Rectal smooth muscle tissue (tissue), 1 donor: ENCODE measurements at regions not wholly inside any gene's neighbourhood (a gene's known extent, or its start where the extent isn't known, plus 50 kb on each side); places are given as distances from the start of the nearest gene placed in this dataset.

Experiments
- H3K27ac ChIP-seq: one replicate; pipeline ENCODE4 v1.7.0; 2013; ENCODE audit warnings: low read depth, low read length, inconsistent platforms
- H3K27me3 ChIP-seq: one replicate; pipeline ENCODE4 v1.7.0; 2013; ENCODE audit warnings: low read length; ENCODE audit not compliant: control insufficient read depth, insufficient read depth
- H3K36me3 ChIP-seq: one replicate; pipeline ENCODE4 v1.7.0; 2013; ENCODE audit warnings: low read length; ENCODE audit not compliant: control insufficient read depth, insufficient read depth
- H3K4me1 ChIP-seq: one replicate; pipeline ENCODE4 v1.7.0; 2013; ENCODE audit warnings: low read length; ENCODE audit not compliant: control insufficient read depth, insufficient read depth
- H3K4me3 ChIP-seq: one replicate; pipeline ENCODE4 v1.7.0; 2013; ENCODE audit warnings: low read length
- H3K9ac ChIP-seq: one replicate; pipeline ENCODE4 v1.7.0; 2013; ENCODE audit warnings: low read length

DNA sequence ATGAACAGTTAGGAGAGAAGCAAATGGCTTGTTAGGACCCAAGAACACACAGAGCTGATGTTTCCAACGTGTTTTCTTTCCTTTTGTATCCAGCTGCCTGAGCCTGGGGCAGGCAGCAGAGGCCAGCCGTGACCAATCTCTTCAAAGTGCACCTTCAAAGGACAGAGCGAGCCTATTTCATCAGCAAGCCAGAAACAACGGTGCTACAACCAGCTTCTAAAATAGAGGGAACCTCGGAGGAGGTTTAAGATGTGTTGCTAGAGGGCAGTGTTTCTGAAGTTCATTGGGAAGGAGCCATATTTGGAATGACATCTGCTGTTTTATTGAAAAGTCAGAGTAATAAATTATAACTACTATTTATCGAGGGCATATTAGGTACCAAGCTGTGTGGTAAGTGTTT is 56.2 kb upstream of the RFC3 start:
- Histone ChIP-seq H3K27me3 (no peaks in the 10 kb centered on the region), H3K4me3 (no peak overlapping the region), H3K4me1 (no peaks in the 10 kb centered on the region), H3K36me3 (no peaks in the 10 kb centered on the region), H3K9ac (no peak overlapping the region), H3K27ac (no peak overlapping the region)

DNA sequence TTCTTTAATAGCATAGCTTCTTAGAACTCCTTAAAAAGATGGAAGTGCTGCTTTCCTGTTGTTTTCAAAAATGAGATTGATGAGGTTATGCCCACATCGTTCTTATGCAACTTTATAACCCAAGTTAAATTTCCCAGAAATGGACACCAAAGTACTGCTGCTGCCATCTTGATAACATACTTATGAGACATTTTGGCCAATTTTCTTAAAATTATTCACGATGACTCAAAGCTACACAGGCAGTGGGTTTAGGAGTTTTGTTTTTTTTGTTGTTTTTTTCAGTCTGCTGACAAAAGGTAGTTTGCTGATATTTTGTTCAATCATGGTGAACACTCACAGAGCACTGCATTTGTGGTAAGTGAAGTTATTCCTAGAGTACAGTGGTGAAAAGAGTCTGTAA is 54.9 kb upstream of the RFC3 start:
- H3K4me1 ChIP-seq = no peaks in the 10 kb centered on the region
- no peaks in the 10 kb centered on the region for H3K27me3 ChIP-seq
- H3K4me3 ChIP-seq = no peak overlapping the region
- H3K36me3 ChIP-seq = no peaks in the 10 kb centered on the region
- H3K27ac ChIP-seq = no peak overlapping the region
- no peak overlapping the region for H3K9ac ChIP-seq

DNA sequence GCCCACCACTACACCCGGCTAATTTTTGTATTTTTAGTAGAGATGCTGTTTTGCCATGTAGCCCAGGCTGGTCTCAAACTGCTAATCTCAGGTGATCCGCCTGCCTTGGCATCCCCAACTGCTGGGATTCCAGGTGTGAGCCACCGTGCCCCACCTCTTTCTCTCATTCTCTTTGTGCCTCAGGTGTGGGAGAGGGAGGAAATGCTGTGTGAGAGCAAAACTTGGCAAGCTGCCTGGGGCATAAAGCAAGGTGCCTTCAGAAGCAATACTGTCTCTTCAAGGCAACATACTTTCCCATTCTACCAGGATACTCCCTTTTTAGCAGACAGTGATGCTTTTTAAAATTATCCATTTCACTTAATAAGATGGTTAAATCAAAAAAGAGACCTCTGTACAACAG is 53.2 kb upstream of the RFC3 start:
- Histone ChIP-seq H3K27ac (no peak overlapping the region), H3K4me3 (no peak overlapping the region), H3K36me3 (no peaks in the 10 kb centered on the region), H3K27me3 (no peaks in the 10 kb centered on the region), H3K9ac (no peak overlapping the region), H3K4me1 (no peaks in the 10 kb centered on the region)

DNA sequence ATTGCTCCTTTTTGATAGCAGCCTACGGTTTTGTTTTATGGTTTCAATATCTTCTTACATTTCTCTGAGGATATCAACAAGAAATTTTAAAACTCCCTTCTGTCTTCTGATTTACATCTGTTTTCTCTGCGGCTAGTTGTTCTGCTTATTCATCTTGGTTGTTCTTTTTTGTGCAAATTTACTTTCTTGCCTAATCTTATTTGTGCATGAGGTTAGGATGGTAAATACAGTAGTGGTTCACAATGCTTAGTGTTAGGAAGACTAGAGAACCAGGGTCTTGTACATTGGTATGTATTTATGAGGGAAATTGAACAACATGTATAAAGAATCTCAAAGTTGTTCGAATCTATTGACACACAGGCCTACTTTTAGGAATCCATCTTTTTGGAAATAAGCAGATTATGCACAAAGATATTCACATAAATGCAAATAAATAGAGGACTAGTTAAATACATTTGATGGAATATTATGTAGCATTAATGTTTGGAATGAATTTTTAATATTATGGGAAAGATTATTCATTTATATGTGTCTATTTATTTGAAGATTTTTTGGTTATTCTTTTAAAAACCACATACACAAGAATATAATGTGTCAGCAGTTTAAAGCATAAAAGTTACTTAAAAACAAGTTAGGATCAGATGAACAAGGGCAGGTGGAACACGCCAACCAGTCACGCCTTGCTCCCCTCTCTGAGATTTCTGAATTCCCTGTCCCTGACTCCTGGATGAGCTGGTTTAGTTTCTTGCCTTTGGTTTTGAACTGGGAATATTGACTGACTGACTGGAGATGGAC is 51.4 kb upstream of the RFC3 start:
- no peaks in the 10 kb centered on the region for H3K4me1 ChIP-seq
- no peak overlapping the region for H3K4me3 ChIP-seq
- no peak overlapping the region for H3K27ac ChIP-seq
- no peak overlapping the region for H3K9ac ChIP-seq
- no peaks in the 10 kb centered on the region for H3K36me3 ChIP-seq
- H3K27me3 ChIP-seq = no peaks in the 10 kb centered on the region

DNA sequence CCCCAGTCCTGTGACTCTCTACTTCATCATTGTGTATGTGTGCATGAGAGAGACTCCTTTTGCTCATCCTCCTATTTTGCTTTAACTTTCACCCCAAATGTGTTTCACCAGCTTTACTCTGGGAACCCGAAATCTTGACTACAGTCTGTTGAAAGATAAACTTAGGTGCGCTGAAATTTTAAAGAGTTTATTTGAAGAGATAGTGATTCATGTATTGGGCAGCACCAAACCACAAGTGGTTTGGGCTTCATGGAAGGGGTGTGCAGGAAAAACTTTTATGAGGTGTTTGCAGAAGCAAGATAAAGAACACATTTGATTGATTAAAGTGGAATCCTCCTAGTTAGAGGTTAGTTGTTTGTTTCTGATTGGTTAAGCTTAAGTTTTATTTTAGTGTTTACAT is 50.8 kb upstream of the RFC3 start:
- Histone ChIP-seq H3K27ac (no peak overlapping the region), H3K4me1 (no peaks in the 10 kb centered on the region), H3K9ac (no peak overlapping the region), H3K36me3 (no peaks in the 10 kb centered on the region), H3K4me3 (no peak overlapping the region), H3K27me3 (no peaks in the 10 kb centered on the region)
